Gastrocnemius medialis (tissue), 4 donors: ENCODE measurements at regions not wholly inside any gene's neighbourhood (a gene's known extent, or its start where the extent isn't known, plus 50 kb on each side); places are given as distances from the start of the nearest gene placed in this dataset.

ENCODE experiments used
- CTCF ChIP-seq, 5 experiments: fragments of 450-650 bp in 3 of 5; fragments of 200-600 bp in 2 of 5; sonication (generic) in 2 of 5; IDR thresholded peaks in 4 of 5; conservative IDR thresholded peaks in 1 of 5; 1 replicate in 4 of 5; 2 replicates in 1 of 5; pipeline ENCODE4 v1.5.1; 2016 to 2019; ENCODE audit warnings: antibody characterized with exemption in 5 of 5, mild to moderate bottlenecking in 3 of 5, moderate library complexity in 3 of 5
- POLR2A ChIP-seq, 2 donors: fragments of 450-650 bp; IDR thresholded peaks; one replicate each; pipeline ENCODE4 v1.6.1; 2017; ENCODE audit warnings: antibody characterized with exemption in 2 of 2, mild to moderate bottlenecking in 2 of 2, moderate library complexity in 2 of 2

GRCh38 chr5:42168091-42168670 is 243.1 kb downstream of the FBXO4 start:
- TF ChIP-seq CTCF (IDR thresholded peaks at IDR 0.05 in 4 of 5, conservative IDR thresholded peaks at IDR 0.05 in 1 of 5) (no peak), POLR2A (IDR thresholded peaks at IDR 0.05) (no peak)
